Dedifferentiated amniotic fluid mesenchymal stem cell (primary cell): ENCODE measurements at regions not wholly inside any gene's neighbourhood (a gene's known extent, or its start where the extent isn't known, plus 50 kb on each side); places are given as distances from the start of the nearest gene placed in this dataset.
A peak's percentile ranks its signal among the peaks of the same experiment; 100 is the strongest.
"Not testable (repeated sequence)": the region's sequence is repeated elsewhere in the genome, so short reads cannot be mapped to it uniquely, and the experiment has no call there.

Experiments
- DNase-seq: peaks from one replicate; pipeline ENCODE4 v3.0.0-alpha.2; 2016; ENCODE audit errors: extremely low spot score

DNA sequence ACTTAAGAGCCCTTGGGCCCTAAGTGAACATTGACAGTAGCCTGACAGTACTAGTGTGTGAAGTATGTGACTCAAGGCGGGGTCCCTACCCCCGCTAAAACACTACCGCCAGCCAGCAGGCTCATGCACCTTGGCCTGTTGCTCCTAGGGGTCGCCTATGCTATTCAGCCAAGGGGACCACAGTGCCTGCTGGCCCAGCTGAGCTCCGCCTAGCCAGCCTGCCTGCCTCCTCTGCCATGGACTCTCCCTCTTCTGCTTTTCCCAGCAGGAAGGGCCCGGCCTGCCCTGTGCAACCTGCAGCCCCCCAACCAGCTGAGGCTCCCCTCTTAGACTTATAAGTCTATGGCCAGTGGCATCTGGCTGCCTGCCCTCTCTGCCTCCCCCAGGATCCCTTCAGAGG, 193.1 kb downstream of the MSX2 start:
- not testable (repeated sequence) for DNase-seq

DNA sequence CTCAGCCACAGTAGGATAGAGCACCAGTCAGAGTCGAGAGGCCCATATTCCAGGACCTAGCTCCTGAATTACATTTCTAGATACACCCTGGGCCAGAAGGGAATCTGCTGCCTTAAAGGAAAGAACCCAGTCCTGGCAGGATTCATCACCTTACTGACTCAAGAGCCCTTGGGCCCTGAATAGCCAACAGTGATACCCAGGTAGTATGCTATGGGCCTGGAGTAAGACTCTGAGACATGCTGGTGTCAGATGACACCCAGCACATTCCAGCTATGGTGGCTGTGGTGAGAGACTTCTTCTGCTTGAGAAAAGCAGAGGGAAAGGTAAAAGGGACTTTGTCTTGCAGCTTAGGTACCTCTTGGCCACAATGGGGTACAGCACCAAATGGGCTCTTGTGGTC, 192.5 kb downstream of the MSX2 start:
- not testable (repeated sequence) for DNase-seq

DNA sequence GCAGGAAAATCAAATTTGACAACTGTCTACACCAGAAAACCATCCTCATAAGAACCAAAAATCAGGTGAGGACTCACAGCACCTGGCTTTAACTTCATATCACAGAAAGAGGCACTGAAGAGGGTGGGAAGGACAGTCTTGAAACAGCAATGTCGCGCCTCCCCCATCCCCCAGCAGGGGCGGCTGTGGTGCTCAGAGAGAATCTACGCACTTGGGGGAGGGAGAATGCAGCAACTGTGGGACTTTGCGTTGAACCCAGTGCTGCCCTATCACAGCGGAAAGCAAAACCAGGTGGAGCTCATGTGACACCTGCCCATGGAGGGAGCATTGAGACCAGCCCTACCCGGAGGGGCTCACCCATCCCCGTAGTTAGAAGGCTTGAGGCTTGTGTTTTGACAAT, 191.8 kb downstream of the MSX2 start:
- DNase-seq, result no peak

DNA sequence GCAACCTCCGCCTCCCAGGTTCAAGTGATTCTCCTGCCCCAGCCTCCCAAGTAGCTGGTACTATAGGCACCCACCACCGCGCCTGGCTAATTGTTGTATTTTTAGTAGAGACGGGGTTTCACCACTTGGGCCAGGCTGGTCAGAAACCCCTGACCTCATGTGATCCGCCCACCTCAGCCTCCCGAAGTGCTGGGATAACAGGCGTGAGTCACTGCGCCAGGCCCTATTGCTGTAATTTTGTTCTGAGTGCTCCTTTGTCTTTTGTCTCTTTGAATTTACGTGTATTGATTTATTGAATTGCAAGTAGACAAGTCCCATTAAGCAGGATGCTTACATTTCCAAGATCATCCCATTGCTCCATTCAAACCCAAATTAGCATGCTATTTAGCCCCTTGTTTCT, 186.7 kb downstream of the MSX2 start:
- no peak for DNase-seq

DNA sequence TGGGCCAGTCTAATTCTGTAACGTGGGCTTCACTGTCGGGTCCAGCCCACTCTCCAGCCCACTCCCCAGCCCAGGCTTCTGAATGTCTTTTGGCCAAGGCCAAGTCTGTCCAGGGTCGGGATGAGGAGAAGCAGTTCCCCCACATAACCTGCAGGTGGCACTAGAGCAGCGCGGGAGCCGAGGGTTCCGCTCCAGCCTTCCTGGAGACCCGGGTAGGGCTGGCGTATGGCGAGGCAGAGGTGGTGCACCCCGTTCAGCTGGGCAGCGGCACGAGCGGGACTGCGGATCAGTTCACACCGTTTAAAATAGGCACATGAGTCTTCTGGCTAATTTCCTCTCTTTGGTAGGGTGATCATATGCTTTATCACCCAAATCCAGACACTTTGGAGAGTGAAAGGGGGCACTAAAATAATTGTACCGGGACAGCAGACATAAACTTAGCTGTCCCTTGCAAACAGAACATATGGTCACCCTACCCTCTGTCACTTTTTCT, 185.9 kb downstream of the MSX2 start:
- DNase-seq, result peak; percentile 33

DNA sequence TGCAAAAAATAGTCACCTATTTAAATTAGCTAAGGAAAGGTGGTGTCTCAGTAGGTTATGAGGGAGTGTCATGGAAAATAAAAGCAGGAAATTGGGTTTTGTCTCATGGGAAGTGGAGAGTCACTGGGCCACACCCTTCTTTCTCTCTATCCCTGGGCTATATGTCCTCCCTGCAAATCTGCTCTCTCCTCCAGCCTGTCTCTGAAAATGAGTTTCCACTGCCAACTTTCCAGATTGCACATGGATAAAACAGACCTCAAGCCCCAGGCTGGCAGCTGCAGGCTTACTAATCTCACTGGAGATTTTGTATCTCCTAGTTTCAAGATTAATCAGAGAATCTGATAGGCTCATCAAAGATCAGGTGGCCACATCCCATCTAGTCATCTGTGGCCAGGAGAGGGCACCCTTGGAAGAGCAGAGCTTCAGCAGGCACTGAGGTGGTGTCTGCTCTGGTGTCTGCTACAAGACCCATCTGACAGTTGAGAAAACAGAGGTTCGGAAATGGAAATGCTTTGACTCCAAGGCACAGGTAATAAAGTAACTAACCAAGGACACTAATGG, 178.9 kb downstream of the MSX2 start:
- DNase-seq, result no peak

DNA sequence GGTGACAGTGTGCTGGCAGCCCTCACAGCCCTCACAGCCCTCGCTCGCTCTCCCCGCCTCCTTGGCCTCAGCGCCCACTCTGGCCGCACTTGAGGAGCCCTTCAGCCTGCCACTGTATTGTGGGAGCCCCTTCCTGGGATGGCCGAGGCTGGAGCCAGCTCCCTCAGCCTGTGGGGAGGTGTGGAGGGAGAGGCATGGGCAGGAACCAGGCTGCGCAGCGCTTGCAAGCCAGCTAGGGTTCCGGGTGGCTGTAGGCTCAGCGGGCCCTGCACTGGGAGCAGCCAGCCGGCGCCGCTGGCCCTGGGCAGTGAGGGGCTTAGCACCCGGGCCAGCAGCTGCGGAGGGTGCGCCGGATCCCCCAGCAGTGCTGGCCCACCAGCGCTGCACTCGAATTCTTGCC, 177.0 kb downstream of the MSX2 start:
- DNase-seq, result no peak

DNA sequence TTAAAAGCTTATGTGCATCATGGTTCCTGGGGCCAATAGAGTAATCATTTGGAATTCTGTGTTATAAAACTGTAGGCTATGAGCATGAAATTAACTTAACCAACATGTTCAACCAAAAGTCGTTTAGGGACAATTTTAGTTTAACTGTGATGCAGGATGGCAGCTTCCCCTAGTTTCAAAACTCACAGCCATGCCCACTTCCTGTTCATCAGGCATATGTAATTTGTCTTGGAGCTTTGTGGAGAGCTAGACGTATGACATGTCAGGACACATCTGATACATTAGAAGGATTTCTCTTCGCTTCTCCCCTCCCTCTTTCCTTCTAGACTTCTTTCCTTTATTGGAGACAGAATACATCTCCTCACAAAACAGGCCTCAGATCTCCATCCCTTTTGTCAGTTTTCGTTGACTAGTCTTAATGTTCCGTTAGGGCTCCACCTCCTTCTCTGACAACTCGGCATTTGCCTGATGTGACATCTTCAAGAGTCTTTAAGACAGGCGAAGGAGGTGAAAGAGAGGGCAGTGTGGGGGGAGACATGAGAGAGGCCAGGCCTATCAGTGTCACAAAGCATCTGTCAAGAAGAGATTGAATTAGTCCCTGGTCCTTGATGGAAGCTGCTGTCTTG, 176.0 kb downstream of the MSX2 start:
- no peak for DNase-seq

DNA sequence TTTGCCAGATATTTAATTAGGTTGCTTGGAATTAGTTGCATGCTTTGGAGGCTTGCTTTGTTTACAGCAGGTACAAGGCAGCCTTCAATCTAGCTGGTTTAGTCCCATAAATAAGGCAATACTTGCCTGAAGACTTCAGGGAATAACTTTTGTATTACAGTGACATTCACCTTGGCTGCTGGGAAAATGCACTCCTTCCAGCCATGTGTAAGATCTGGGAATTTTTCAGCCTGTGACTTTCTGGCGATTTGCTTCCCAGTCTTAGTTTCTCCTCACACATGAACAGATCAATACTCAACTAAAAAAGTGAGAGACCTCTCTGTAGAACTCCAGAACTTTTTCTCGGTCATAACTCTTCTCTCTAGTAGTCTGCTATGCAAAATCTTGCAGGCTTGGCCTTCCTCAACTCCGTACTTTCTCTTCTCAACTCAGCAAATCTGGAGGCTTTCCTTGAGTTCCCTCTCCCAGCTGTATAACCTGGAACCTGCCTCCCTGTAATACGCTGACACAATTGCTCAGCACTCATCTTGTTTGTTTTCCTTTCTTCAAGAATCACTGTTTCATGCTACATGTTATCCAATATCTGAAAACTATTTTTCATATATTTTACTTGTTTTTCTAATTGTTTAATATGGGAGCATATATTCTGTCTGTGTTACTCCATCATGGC, 173.0 kb downstream of the MSX2 start:
- no peak for DNase-seq

DNA sequence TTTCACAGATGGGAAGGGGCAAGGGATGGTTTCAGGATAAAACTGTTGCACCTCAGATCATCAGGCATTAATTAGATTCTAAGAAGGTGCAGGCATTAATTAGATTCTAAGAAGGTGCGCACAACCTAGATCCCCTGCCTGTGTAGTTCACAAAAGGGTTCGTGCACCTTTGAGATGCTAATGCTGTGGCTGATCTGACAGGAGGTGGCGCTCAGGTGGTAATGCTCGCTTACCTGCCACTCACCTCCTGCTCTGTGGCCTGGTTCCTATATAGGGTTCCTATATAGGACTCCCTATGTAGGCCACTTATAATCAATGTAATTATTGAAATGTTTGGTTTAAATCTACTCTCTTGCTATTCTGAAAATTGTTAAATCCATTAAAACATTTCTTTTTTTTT, 171.0 kb downstream of the MSX2 start:
- DNase-seq, result no peak

DNA sequence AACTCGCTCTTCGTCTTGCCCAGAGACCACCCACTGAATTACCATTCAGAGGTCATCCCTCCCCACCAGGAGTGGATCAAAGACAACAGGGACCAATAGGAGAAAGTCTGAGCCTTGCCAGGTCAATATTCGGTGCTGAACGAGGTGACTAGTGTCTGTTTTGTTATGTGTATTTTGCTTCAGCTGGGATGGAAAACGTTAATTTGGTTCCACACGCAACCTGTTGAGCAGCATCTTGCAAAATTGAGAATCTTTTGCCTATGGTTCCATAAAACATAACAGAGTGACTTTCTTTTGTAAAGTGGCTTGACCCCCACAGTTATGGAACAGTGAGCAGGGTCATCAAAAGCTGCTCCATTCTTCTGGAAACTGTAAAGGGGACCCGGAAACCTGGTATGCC, 168.4 kb downstream of the MSX2 start:
- no peak for DNase-seq

DNA sequence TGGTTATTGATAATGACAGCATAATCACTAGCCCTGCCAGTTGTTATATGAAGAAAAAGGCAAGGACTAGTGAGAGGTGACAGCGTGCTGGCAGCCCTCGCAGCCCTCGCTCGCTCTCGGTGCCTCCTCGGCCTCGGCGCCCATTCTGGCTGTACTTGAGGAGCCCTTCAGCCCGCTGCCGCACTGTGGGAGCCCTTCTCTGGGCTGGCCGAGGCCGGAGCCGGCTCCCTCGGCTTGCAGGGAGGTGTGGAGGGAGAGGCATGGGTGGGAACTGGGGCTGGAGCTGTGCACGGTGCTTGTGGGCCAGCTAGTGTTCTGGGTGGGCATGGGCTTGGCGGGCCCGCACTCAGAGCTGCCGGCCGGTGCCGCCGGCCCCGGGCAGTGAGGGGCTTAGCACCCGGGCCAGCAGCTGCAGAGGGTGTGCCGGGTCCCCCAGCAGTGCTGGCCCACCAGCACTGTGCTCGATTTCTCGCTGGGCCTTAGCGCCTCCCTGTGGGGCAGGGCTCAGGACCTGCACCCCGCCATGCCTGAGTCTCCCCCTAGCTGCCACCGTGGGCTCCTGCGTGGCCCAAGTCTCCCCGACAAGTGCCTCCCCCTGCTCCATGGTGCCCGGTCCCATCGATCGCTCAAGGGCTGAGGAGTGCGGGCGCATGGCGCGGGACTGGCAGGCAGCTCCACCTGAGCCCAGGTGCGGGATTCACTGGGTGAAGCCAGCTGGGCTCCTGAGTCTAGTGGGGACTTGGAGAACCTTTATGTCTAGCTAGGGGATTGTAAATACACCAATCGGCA, 156.2 kb downstream of the MSX2 start:
- DNase-seq, result not testable (repeated sequence)

DNA sequence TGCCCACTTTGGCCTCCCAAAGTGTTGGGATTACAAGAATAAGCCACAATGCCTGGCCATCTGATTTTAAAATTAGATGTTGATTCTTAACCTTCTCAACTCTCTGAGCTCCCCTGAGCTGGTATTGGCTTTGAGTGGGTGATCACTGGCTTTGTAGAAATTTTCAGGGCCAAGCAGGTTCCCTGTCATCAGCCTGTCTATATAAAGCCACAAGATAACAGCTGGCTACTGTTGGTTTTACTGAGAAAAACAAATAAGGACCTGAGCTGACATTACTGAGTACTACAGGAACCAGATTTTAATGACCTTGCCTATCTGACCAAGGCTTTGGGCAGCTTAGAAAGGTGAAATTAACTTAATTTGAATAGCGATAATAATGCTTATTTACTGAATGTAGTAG, 153.6 kb downstream of the MSX2 start:
- no peak for DNase-seq

DNA sequence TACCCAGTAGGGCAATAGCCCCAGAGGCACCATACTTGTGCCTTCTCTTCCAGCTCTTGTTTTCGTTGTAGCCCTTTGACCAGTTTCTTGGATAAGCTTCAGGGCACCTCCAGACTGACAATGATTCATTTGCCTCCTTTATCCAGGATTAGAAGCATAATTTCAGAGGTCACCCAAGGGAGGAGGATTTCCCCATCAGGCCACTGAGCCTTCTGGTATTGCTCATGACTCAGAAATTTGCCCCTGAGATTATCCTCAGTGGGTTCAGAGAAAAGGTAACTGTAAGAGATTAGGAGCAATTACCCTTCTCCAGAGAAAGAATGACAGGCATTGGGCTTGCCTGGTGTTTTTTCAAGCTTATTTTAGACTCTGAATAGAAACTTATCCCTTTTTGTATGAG, 147.9 kb downstream of the MSX2 start:
- no peak for DNase-seq

DNA sequence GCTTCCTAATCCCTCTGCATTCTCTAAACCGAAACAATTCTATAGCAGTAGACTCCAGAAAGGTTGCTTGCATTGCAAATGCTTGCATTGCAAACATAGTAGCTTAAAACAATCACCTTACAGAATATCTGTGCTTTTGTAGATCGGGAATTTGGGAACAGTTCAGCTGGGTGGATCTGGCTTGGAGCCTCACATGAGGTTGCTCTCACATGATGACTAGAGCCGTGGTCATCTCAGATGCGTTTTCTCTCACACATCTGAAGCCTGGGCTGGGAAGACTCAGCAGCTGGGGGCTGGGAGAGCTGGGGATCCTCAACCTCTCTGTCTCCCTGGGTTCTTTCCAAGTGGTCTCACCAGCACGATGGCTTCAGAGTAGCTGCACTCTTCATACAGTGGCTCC, 127.8 kb downstream of the MSX2 start:
- no peak for DNase-seq

DNA sequence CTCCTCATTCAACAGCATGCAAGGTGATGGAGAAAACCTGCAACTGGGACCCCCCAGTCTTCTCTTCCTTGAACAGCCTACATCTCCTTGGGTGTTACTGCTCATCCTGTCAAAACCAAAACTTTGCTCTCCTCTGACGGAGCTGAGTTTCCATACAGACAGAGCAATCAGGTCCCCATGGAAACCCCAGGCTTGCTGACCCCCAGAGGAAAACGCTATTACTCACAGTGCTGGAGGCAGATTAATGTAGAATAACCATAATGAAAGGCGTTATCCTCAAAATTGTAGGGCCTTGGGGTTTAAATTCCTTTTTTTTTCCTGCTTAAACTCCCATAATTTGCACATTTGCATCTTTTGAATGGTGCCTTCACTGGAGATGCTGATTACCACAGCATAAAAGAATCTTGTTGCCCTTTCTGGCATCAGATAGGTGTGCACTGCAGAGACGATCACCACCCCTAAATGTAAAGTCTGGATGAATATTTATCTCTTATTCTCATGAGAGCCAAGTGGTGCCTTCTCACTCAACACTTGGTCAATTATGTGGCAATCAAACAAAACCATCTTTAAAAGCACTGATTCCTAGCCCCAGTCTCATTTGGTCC, 126.3 kb downstream of the MSX2 start:
- DNase-seq, result no peak

DNA sequence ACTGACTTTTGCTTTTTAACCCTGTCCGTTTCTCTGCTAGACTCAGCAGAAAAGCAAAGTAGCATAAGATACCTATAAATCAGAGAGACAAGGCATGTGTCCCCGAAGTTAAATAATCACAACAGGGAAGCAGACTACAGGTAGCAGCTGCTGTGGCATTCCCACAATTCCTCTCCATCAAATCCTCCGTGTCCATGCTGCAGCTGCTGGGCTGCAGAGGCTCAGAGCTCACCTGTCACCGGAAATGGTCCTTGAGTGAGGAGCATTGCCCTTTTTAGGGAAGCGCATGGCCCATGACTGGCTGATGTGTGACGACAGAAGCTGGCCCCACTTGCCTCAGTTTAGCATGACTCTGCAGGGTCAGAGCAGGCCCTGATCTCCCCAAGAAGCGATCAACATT, 125.0 kb downstream of the MSX2 start:
- no peak for DNase-seq

DNA sequence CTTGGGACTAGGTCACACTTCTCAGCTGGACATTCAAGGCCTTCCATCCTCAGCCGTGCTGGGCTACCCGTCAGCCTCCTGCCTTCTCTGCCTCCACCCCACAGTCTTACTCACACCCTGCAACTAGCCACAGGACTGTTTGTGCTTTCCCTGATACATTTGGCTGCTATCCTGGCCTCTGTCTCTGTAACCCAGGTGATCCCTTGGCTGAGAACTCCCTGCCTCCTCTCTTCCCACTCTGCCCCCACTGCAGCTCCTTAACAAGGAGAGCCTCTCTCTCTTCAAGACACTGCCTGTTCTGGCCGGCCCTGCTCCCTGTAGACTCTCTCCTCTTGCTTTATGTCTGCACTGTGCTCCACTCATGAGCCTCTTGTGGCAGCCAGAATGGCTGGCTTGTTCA, 120.6 kb downstream of the MSX2 start:
- no peak for DNase-seq

DNA sequence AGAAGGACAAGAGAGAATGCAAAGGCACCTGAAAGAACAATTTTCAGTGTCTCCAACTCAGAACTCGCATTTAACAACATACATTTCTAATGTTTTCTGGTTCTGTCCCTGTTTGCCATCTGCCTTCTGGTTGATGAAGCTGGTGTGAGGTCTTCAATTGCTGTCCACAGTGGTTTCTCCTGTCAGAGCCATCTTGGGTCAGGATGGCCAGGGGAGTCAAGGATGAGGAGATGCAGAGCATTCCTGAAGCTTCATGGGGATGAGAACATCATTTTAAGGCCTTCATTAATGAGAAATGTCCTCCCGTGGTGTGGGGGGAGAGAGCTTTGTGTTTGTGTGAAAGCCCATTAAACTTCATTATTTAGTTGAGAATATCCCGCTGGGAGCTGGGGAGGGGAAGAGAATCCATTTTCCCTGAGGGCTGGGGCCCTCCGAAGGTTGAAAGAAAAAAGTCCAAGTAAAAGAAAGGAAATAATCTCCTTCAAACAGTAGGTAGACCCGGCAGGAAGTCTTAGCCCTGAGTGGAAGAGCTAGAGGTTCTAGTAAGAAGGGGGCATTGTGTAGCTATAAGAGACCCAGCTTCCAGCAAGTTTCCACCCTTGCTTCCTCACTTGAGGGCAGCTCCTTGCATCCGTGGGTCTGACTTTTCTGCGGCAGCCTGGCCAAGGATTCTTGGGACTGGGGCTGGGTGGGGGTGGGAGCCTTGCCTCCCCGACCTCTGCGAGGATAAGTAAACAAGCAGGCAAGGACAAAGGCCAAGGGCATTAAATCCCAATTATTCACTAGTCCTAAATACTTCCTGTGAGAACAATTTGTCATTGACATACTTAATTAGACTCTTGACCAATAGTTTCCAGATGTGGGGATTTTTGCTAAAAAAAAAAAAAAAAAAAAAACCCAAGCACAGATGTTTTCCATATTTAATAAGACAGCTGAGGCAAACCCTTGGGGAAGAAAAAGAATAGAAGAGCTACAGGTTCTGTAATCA, 119.2 kb downstream of the MSX2 start:
- DNase-seq, result no peak

DNA sequence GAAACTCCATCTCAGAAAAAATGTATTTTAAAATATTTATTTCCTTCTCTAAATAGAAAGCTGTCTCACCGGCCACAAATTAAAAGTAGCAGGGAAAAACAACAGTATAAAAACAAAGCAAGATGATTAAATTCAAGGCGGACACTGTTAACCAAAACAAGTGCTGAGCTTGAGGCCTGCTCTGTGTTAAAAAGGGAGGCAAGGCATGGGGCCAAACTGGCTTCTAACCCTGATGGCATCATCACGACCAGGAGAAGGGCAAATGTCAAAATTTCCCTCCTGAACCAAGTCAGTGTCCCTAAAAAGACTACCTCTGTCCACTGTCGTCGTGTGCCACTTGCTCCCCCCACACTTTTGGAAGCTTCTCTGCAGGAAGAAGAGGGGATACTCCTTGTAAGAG, 116.1 kb downstream of the MSX2 start:
- DNase-seq, result no peak

DNA sequence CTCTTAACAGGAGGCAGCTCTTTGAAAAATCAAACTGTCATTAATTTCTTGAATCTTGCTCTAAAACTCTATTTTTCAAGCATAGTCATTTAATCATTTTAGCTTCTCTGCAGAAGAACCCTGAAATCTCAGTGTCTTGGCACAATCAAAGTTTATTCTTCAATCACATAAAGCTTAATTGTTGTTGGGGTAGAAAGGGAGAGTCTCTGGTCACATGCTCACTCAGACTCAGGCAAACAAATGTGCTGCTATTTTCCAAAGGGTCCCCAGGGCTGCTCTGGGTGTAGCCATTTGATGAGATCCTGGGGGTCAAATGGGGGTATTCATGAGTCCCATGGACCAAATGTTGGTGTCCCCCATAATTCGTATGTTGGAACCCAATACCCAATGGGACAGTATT, 114.8 kb downstream of the MSX2 start:
- DNase-seq, result no peak
